Heart right ventricle (tissue), 16 donors: ENCODE measurements at regions not wholly inside any gene's neighbourhood (a gene's known extent, or its start where the extent isn't known, plus 50 kb on each side); places are given as distances from the start of the nearest gene placed in this dataset.

ENCODE experiments used
- ATAC-seq, 8 donors: fragments of 200-7000 bp; cut with Tn5 transposase; one replicate each; pipeline ENCODE4 v1.9.1; 2020; ENCODE audit warnings: mild to moderate bottlenecking in 8 of 8, moderate library complexity in 8 of 8, moderate number of reproducible peaks in 1 of 8
- DNase-seq, 2 donors: peaks; one replicate each; pipeline ENCODE4 v3.0.0-alpha.2; 2020
- H3K27ac ChIP-seq, 10 donors: fragments of 200-600 bp; sonication (generic) in 2 of 10; one replicate each; pipeline versions ENCODE4 v1.5.0 to v1.8.0; 2020 to 2022; ENCODE audit warnings: mild to moderate bottlenecking in 3 of 10
- H3K27me3 ChIP-seq, 7 donors: fragments of 200-600 bp; one replicate each; pipeline ENCODE4 v1.8.0; 2021 to 2022; ENCODE audit warnings: mild to moderate bottlenecking in 2 of 7
- H3K36me3 ChIP-seq, 9 donors: fragments of 200-600 bp; sonication (generic) in 1 of 9; one replicate each; pipeline versions ENCODE4 v1.5.0 to v1.8.0; 2020 to 2022; ENCODE audit warnings: mild to moderate bottlenecking in 2 of 9
- H3K4me1 ChIP-seq, 9 donors: fragments of 200-600 bp; sonication (generic) in 1 of 9; one replicate each; pipeline versions ENCODE4 v1.5.0 to v1.8.0; 2020 to 2022; ENCODE audit warnings: mild to moderate bottlenecking in 4 of 9
- H3K4me3 ChIP-seq, 10 donors: fragments of 200-600 bp; sonication (generic) in 2 of 10; one replicate each; pipeline versions ENCODE4 v1.5.0 to v1.8.0; 2020 to 2022; ENCODE audit warnings: mild to moderate bottlenecking in 7 of 10, moderate library complexity in 2 of 10
- H3K9me3 ChIP-seq, 11 donors: fragments of 200-600 bp in 10 of 11; sonication (generic) in 2 of 11; one replicate each; pipeline versions ENCODE4 v1.5.0 to v1.8.0; 2013 to 2022; ENCODE audit warnings: mild to moderate bottlenecking in 2 of 11, control low read depth in 1 of 11, moderate library complexity in 1 of 11
- WGBS, 2 donors: extraction: QIAGEN DNeasy Blood & Tissue Kit; methylation state at CpG; one replicate each; pipeline ENCODE4 v1.1.7; 2013; ENCODE audit warnings: inconsistent platforms in 1 of 2; 5-methylcytosine and 5-hydroxymethylcytosine counted together
- intact Hi-C, 10 donors: fragments of 100-400 bp; cut with DNase I; formaldehyde crosslinking; loops; one replicate each; pipeline versions ENCODE4 v1.11.1 to v1.14.2; 2022
- TF ChIP-seq, protein P1 (sequence below), 9 donors: fragments of 200-600 bp; sonication (generic) in 2 of 9; IDR thresholded peaks; one replicate each; pipeline versions ENCODE4 v1.5.0 to v1.8.0; 2021 to 2022; ENCODE audit warnings: antibody characterized with exemption in 9 of 9, mild to moderate bottlenecking in 5 of 9, moderate library complexity in 1 of 9
- donor health status: Arrhythmogenic right ventricular cardiomyopathy.
- donor health status: ischemic (EF 13 %, LVEDD 7.1; RV severe dilation, severe dysfunction).
- donor health status: healthy with polysubstance abuse.
- donor health status: DM: no; HTN: yes; CAD: no.
- donor health status: DM: no; HTN: no; CAD: no.
- donor health status: ischemic (EF 25% LVEDD 6.9; RV normal size, moderate dysfunction).
- donor health status: ischemic (EF 25% LVEDD 5.7; RV mildly dilated, moderate dysfunction).
- donor health status: healthy.
- donor health status: DM: yes; HTN: yes; CAD: no.
- donor health status: Ischemic cardiomyopathy.
- donor health status: ischemic (EF 35%, LVEDD 5.7; RV mildly dilated, moderate dysfunction).
- donor health status: nonischemic (EF 11% LVEDD 7.7; RV severe dilation, severe dysfunction).
- donor health status: DM: yes; HTN: yes; CAD: no.
- donor health status: PGD.
- donor health status: ischemic (EF 29% LVEDD 5.4; RV normal size, mild dysfunction).
- donor health status: nonischemic (EF 23%, LVEDD 6.1; RV moderate dilation, normal function).

DNA sequence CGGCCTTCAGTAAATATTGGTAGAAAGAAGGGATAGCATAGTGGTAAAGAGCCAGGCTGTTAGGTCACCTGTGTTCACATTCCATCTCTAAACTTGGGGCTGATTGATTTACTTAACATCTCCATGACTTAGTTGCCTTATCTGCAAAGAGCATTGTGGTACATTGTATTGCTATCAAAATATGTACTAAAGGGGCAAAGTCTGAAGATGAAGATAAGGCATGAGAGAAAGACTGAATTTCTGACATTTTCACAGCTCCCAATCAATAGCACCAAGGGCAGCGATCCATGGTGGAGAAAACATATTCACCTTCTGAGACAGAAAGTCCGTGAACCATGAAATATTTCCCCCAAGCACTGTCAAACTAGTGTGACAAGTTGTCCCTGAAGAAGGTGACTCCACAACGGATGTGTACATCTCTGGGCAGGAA is 223.3 kb upstream of the STXBP5 start:
- TF ChIP-seq, protein P1, sequence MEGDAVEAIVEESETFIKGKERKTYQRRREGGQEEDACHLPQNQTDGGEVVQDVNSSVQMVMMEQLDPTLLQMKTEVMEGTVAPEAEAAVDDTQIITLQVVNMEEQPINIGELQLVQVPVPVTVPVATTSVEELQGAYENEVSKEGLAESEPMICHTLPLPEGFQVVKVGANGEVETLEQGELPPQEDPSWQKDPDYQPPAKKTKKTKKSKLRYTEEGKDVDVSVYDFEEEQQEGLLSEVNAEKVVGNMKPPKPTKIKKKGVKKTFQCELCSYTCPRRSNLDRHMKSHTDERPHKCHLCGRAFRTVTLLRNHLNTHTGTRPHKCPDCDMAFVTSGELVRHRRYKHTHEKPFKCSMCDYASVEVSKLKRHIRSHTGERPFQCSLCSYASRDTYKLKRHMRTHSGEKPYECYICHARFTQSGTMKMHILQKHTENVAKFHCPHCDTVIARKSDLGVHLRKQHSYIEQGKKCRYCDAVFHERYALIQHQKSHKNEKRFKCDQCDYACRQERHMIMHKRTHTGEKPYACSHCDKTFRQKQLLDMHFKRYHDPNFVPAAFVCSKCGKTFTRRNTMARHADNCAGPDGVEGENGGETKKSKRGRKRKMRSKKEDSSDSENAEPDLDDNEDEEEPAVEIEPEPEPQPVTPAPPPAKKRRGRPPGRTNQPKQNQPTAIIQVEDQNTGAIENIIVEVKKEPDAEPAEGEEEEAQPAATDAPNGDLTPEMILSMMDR (IDR thresholded peaks at IDR 0.05), result no peak
- no peak overlapping the region for H3K4me3 ChIP-seq
- no peaks in the 10 kb centered on the region for H3K9me3 ChIP-seq
- 93 to 96% methylated on average over 4 of the region's 4 CpGs for WGBS, 2 donors
- DNase-seq, result no peak
- no peak overlapping the region for H3K27ac ChIP-seq
- no peaks in the 10 kb centered on the region for H3K4me1 ChIP-seq
- no peaks in the 10 kb centered on the region for H3K36me3 ChIP-seq
- no peaks in the 10 kb centered on the region for H3K27me3 ChIP-seq
- intact Hi-C loops, result no loop called here
- ATAC-seq, result no peak

DNA sequence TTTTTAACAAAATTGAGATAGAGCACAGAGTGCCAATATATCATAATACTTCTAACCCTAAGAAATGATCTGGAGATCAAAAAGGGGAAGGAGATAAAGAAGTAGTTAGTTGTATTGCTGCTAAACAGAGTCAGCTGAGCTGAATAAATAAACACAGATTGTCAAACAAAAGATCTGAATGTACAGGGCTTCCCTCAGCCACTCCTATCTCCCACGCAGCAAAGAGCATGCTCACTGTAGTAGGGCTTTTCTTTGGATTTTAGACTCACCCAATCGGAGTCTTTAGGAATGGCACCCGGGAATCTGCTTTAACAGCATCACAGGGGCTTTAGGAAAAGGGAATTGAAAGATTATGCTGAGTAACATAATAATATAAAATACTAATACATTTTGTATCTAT is 222.2 kb upstream of the STXBP5 start:
- Histone ChIP-seq H3K27ac (no peak overlapping the region), H3K4me3 (no peak overlapping the region), H3K9me3 (peaks cover 0 to 7% (median 0%) of the 10 kb centered on the region in 11 donors), H3K36me3 (no peaks in the 10 kb centered on the region), H3K27me3 (no peaks in the 10 kb centered on the region), H3K4me1 (no peaks in the 10 kb centered on the region)
- 78 to 80% methylated on average over 3 of the region's 3 CpGs for WGBS, 2 donors
- TF ChIP-seq, protein P1 (IDR thresholded peaks at IDR 0.05), result no peak
- intact Hi-C loops, result no loop called here
- ATAC-seq, result no peak
- no peak for DNase-seq

DNA sequence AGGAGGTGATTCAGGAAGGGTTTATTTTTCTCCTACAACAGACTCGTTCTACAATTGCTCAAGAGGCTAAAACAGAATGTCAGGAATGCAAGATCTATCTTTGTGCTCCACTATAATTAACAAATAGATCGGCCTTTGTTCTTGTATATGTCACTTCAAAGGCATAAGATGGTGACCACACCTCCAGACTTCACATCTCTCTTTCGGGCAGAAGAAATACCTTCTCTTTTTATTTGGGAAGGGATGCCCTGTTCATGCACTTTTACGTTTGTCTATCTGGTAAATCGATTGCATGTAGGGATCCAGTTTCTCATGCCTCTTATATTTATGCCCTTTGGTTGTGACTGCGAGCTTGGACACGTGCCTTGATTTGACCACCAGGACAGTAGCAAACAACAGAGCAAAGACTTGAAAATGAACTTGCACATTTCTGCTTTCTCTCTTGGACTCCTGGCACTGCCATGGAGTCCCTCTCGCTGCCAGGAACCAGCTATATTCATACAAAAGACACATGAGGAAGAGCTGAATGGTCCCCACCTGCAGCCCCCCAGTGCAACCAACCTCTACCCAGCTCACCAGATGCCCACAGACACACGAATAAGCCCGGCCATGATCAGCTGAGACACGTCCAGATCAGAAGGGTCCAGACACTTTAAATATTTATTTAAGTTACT is 219.8 kb upstream of the STXBP5 start:
- Histone ChIP-seq H3K27me3 (no peaks in the 10 kb centered on the region), H3K27ac (no peak overlapping the region), H3K4me3 (no peak overlapping the region), H3K9me3 (peaks cover 0 to 17% (median 0%) of the 10 kb centered on the region in 11 donors), H3K36me3 (no peaks in the 10 kb centered on the region), H3K4me1 (no peaks in the 10 kb centered on the region)
- intact Hi-C loops, result no loop called here
- WGBS, 2 donors, result 65 to 71% methylated on average over 11 of the region's 11 CpGs
- DNase-seq, result no peak
- ATAC-seq, result no peak
- TF ChIP-seq, protein P1 (IDR thresholded peaks at IDR 0.05), result no peak

DNA sequence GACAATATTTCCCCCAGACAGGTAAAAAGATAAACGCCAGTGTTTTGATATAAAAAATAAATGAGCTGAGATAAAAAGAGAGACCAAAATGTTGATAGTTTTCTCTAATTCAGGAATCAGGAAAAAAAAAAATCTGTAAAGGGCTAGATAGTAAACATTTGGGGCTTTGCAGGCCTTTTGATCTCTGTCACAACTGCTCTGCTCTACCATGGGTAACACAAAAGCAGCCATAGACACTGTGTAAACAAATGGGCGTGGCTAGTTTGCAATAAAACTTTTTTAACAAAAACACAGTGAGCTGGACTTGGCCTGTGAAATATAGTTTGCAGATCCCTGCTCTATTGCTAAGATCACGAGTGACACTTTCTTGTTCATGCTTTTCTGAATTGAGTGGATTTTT is 219.1 kb upstream of the STXBP5 start:
- Histone ChIP-seq H3K4me1 (no peaks in the 10 kb centered on the region), H3K36me3 (no peaks in the 10 kb centered on the region), H3K9me3 (peaks cover 0 to 17% (median 0%) of the 10 kb centered on the region in 11 donors), H3K27me3 (no peaks in the 10 kb centered on the region), H3K4me3 (no peak overlapping the region), H3K27ac (no peak overlapping the region)
- 81 to 89% methylated on average over 3 of the region's 3 CpGs for WGBS, 2 donors
- TF ChIP-seq, protein P1 (IDR thresholded peaks at IDR 0.05), result no peak
- ATAC-seq, result no peak
- no peak for DNase-seq
- intact Hi-C loops, result no loop called here
